ENCODE measurements at regions not wholly inside any gene's neighbourhood (a gene's known extent, or its start where the extent isn't known, plus 50 kb on each side); places are given as distances from the start of the nearest gene placed in this dataset.

GRCh38 chr7:25405736-25406135 is 177.4 kb upstream of the NPVF start:
- H4K20me1 ChIP-seq (ENCODE audit: insufficient read depth) = no peaks in the 10 kb centered on the region
- no peaks in the 10 kb centered on the region for H3F3A ChIP-seq (ENCODE audit: insufficient read depth, low read length, poor library complexity, severe bottlenecking)
- no peak overlapping the region for H2AFZ ChIP-seq (ENCODE audit: low read depth, low read length)
- no peak overlapping the region for H3K4me3 ChIP-seq (ENCODE audit: low read length)
- no peaks in the 10 kb centered on the region for H3K9me2 ChIP-seq (ENCODE audit: insufficient read depth, low read length)
- no peak overlapping the region for H3K9ac ChIP-seq (ENCODE audit: low read length)
- no peaks in the 10 kb centered on the region for H3K36me3 ChIP-seq (ENCODE audit: insufficient read depth, low read length)
- H3K27me3 ChIP-seq (ENCODE audit: insufficient read depth, low read depth, low read length) = no peaks in the 10 kb centered on the region
- no peaks in the 10 kb centered on the region for H3K79me2 ChIP-seq (replicated peaks; ENCODE audit: insufficient read depth, low read length)
- TF ChIP-seq RAD21 (conservative IDR thresholded peaks at IDR 0.05) = no peak
- TF ChIP-seq REST (IDR thresholded peaks at IDR 0.05; ENCODE audit: borderline replicate concordance) = no peak
- no peak for TF ChIP-seq EP300 (conservative IDR thresholded peaks at IDR 0.05; ENCODE audit: poor library complexity, severe bottlenecking)
- no peak for TF ChIP-seq TAF1 (IDR thresholded peaks at IDR 0.05; ENCODE audit: low read depth)
- no peak for TF ChIP-seq CTCF (IDR thresholded peaks at IDR 0.05; ENCODE audit: poor library complexity, severe bottlenecking)
- TF ChIP-seq EZH2 (IDR thresholded peaks at IDR 0.05; ENCODE audit: borderline replicate concordance, insufficient read depth, low read length, poor library complexity, severe bottlenecking) = no peak
- TF ChIP-seq SMC3 (conservative IDR thresholded peaks at IDR 0.05; ENCODE audit: poor library complexity) = no peak
- TF ChIP-seq MXI1 (conservative IDR thresholded peaks at IDR 0.05; ENCODE audit: poor library complexity, severe bottlenecking) = no peak
- no peak overlapping the region for H3K27ac ChIP-seq (ENCODE audit: low read length)
- no peaks in the 10 kb centered on the region for H3K9me3 ChIP-seq (ENCODE audit: low read length)
- no peak overlapping the region for H3K4me2 ChIP-seq (ENCODE audit: low read length)

- no peaks in the 10 kb centered on the region for H3K36me3 ChIP-seq (ENCODE audit: insufficient read depth, low read length)
- no peaks in the 10 kb centered on the region for H3K9me3 ChIP-seq (ENCODE audit: low read length)
- H3K27me3 ChIP-seq (ENCODE audit: insufficient read depth, low read depth, low read length) = no peaks in the 10 kb centered on the region
- H3K4me3 ChIP-seq (ENCODE audit: low read length) = no peak overlapping the region
- H3F3A ChIP-seq (ENCODE audit: insufficient read depth, low read length, poor library complexity, severe bottlenecking) = no peaks in the 10 kb centered on the region
- H3K9me2 ChIP-seq (ENCODE audit: insufficient read depth, low read length) = no peaks in the 10 kb centered on the region
- H3K4me2 ChIP-seq (ENCODE audit: low read length) = no peak overlapping the region
- no peak overlapping the region for H2AFZ ChIP-seq (ENCODE audit: low read depth, low read length)
- H3K27ac ChIP-seq (ENCODE audit: low read length) = peak overlapping the region; percentile 40
- TF ChIP-seq RAD21 (conservative IDR thresholded peaks at IDR 0.05) (no peak), POLR2AphosphoS5 (IDR thresholded peaks at IDR 0.05) (no peak), CTCF (IDR thresholded peaks at IDR 0.05; ENCODE audit: poor library complexity, severe bottlenecking) (no peak), TAF1 (IDR thresholded peaks at IDR 0.05; ENCODE audit: low read depth) (no peak), EZH2 (IDR thresholded peaks at IDR 0.05; ENCODE audit: borderline replicate concordance, insufficient read depth, low read length, poor library complexity, severe bottlenecking) (no peak), SMC3 (conservative IDR thresholded peaks at IDR 0.05; ENCODE audit: poor library complexity) (no peak), EP300 (conservative IDR thresholded peaks at IDR 0.05; ENCODE audit: poor library complexity, severe bottlenecking) (no peak), REST (IDR thresholded peaks at IDR 0.05; ENCODE audit: borderline replicate concordance) (no peak), MXI1 (conservative IDR thresholded peaks at IDR 0.05; ENCODE audit: poor library complexity, severe bottlenecking) (no peak)
- H4K20me1 ChIP-seq (ENCODE audit: insufficient read depth) = no peaks in the 10 kb centered on the region
- H3K79me2 ChIP-seq (replicated peaks; ENCODE audit: insufficient read depth, low read length) = no peaks in the 10 kb centered on the region
- H3K9ac ChIP-seq (ENCODE audit: low read length) = no peak overlapping the region
These were observed 178.8 kb upstream of the NPVF start for GRCh38 chr7:25407053-25407452.

Measured in neural cell (in vitro differentiated cells).